ENCODE measurements at regions not wholly inside any gene's neighbourhood (a gene's known extent, or its start where the extent isn't known, plus 50 kb on each side); places are given as distances from the start of the nearest gene placed in this dataset.
"Not testable (repeated sequence)": the region's sequence is repeated elsewhere in the genome, so short reads cannot be mapped to it uniquely, and the experiment has no call there.

DNA sequence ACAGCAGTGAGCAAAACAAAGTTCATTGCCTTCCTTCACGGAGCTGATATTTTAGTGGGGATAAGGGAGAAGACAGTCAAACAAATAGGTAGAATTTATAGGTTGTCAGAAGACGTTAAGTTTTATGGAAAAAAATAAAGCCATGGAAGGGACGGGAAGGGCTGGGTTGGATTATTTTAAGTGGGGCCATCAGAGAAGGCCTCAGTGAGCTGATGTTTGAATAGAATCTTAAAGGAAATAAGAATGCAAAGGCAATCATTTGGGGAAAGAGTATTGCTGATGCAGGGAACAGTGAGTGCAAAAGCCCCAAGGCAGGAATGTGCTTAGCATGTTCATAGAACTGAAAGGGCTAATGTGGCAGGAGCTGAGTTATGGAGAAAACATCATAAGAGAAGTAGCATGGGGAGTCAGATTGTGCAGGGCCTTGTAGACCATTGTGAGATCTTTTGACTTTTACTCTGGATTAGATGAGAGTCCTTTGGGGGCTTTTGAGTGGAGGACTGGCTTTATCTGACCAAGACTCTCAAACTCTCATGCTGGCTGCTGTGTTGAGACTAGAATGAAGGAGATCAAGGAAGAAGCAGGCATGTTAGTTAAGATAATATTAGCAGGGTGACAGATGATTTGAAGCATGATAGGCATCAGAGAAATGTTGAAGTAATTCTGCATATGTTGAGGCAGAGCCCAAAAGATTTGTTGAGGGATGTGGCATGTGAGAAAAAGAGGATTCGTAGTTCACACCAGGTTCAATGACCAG, 104.5 kb upstream of the TPTE start:
- peak in 1 of 2 experiments; percentile 64 for DNase-seq (ENCODE audit: low read depth in 1 of 2, low spot score in 1 of 2)

DNA sequence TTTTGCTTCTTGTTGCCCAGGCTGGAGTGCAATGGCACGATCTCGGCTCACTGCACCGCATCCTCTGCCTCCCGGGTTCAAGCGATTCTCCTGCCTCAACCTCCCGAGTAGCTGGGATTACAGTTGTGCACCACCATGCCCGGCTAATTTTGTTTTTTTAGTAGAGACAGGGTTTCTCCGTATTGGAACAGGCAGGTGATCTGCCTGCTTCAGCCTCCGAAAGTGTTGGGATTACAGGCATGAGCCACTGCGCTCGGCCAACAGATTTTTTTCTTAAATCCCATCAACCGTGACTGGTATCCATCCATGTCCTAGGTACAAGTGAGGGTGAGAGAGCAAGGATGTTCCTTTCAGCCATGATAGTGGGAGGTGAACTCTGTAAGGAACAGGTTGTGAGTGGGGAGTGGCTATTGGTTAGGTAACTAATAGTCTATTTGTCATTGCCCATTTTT, 103.8 kb upstream of the TPTE start:
- in situ Hi-C loops (cut with HindIII; ENCODE audit: low pct_unique_long_range_greater_than_20kb, low sequenced_read_pairs); DNase-seq (ENCODE audit: low read depth in 1 of 2, low spot score in 1 of 2): not testable (repeated sequence)

More for the DNA sequence above, 104.5 kb upstream of the TPTE start:
- in situ Hi-C loops (cut with HindIII; ENCODE audit: low pct_unique_long_range_greater_than_20kb, low sequenced_read_pairs), result not testable (repeated sequence)

DNA sequence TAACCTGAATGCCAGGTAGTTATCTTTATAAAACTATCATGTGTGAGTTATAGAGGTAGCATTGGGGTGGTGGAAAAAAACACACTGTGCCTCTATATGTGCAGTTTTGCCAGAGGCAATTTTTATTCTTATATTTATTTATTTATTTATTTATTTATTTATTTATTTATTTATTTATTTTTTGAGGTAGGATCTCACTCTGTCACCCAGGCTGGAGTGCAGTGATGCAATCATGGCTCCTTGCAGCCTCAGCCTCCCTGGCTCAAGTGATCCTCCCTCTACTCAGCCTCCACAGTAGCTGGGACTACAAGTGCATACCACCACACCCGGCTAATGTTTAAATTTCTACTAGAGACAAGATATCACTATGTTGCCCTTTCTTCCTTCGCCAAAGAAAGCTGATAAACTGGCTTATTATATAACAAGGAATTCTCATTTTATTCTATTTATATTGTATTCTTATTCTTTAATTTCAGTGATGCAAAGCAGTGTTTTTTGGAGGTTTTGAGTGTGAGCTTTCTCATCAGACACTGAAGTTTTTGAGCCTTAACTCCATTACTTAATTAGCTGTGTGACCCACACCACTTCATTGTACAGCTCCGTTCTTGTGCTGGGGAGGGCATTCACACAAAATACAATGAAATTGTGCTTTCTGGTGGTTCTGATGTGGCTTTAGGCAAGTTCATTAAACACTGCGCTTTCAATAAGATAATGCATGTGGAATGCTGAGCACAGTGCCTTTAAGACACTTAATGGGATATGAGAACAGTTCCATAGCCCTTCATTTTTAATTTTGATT, 102.9 kb upstream of the TPTE start:
- DNase-seq (ENCODE audit: low read depth in 1 of 2, low spot score in 1 of 2); in situ Hi-C loops (cut with HindIII; ENCODE audit: low pct_unique_long_range_greater_than_20kb, low sequenced_read_pairs): not testable (repeated sequence)

DNA sequence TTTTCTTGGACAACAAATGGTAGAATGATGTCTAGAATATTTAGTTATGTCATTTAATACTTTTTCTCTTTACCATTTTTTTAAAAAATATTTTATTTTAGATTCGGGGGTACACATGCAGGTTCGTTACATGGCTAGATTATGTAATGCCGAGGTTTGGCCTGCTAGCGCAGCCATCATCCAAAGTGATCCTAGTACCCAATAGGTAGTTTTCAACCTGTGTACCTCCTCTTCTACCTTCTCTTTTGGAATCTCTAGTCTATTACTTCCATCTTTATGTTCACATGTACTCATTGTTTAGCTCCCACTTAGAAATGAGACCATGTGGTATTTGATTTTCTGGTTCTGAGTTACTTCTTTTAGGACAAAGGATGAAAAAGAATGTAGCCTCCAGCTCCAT, 100.2 kb upstream of the TPTE start:
- DNase-seq (ENCODE audit: low read depth in 1 of 2, low spot score in 1 of 2); in situ Hi-C loops (cut with HindIII; ENCODE audit: low pct_unique_long_range_greater_than_20kb, low sequenced_read_pairs): not testable (repeated sequence)

DNA sequence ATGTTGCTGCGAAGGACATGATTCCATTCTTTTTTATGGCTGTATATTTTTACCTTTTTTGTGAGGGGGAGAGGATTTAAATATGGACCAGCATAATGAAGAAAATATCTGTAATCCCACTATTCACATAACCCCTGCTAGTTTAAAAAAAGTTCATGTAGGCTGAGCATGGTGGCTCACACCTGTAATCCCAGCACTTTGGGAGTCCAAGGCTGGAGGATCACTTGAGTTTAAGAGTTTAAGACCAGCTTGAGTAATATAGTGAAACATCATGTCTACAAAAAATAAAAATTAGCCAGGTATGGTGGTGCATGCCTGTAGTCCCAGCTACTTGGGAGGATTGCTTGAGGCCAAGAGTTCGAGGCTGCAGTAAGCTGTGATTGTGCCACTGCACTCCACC, 99.8 kb upstream of the TPTE start:
- DNase-seq (ENCODE audit: low read depth in 1 of 2, low spot score in 1 of 2); in situ Hi-C loops (cut with HindIII; ENCODE audit: low pct_unique_long_range_greater_than_20kb, low sequenced_read_pairs): not testable (repeated sequence)

GRCh38 chr21:10424097-10424886, 97.1 kb upstream of the TPTE start:
- in situ Hi-C loops (cut with HindIII; ENCODE audit: low pct_unique_long_range_greater_than_20kb, low sequenced_read_pairs); DNase-seq (ENCODE audit: low read depth in 1 of 2, low spot score in 1 of 2): not testable (repeated sequence)

- DNase-seq (ENCODE audit: low read depth in 1 of 2, low spot score in 1 of 2); in situ Hi-C loops (cut with HindIII; ENCODE audit: low pct_unique_long_range_greater_than_20kb, low sequenced_read_pairs): not testable (repeated sequence)
Observed at GRCh38 chr21:10424887-10425145, 96.6 kb upstream of the TPTE start.

DNA sequence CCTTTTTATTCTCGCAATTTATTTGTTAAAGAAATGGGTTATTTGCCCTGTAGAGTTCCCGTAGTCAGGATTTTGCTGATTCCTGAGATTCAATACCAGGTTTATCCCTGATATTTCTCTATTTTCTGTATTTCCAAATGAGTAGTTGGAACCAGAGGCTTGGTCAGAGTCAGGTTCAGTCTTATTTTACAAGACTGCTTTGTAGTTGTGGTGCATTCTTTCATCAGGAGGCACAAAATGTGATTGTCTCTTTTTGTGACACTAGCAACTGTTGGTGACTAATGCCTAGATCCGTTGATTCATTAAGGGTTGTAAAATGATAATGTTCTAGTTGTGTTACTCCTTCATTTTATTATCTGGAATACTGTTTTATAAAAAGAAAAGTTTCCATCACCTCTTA, 95.5 kb upstream of the TPTE start:
- TF ChIP-seq JUND (IDR thresholded peaks at IDR 0.05; ENCODE audit: low read depth), result no peak
- in situ Hi-C loops (cut with HindIII; ENCODE audit: low pct_unique_long_range_greater_than_20kb, low sequenced_read_pairs), result no loop called here
- DNase-seq (ENCODE audit: low read depth in 1 of 2, low spot score in 1 of 2), result no peak

DNA sequence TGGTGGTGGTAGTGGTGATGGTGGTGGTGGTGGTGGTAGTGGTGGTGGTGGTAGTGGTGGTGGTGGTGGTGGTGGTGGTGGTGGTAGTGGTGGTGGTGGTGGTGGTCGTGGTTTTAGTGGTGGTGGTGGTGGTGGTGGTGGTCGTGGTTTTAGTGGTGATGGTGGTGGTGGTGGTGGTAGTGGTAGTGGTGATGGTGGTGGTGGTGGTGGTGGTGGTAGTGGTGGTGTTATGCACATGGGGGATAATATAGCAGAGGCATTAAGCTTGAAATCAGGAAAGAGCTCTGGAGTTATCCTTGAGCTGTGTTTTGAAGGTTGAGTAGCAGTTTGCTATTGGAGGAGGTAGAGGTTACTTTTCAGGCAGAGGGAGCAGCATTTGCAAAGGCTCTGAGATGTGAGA, 94.6 kb upstream of the TPTE start:
- in situ Hi-C loops (cut with HindIII; ENCODE audit: low pct_unique_long_range_greater_than_20kb, low sequenced_read_pairs); DNase-seq (ENCODE audit: low read depth in 1 of 2, low spot score in 1 of 2): not testable (repeated sequence)

GRCh38 chr21:10427277-10427676, 94.1 kb upstream of the TPTE start:
- DNase-seq (ENCODE audit: low read depth in 1 of 2, low spot score in 1 of 2); in situ Hi-C loops (cut with HindIII; ENCODE audit: low pct_unique_long_range_greater_than_20kb, low sequenced_read_pairs): not testable (repeated sequence)

DNA sequence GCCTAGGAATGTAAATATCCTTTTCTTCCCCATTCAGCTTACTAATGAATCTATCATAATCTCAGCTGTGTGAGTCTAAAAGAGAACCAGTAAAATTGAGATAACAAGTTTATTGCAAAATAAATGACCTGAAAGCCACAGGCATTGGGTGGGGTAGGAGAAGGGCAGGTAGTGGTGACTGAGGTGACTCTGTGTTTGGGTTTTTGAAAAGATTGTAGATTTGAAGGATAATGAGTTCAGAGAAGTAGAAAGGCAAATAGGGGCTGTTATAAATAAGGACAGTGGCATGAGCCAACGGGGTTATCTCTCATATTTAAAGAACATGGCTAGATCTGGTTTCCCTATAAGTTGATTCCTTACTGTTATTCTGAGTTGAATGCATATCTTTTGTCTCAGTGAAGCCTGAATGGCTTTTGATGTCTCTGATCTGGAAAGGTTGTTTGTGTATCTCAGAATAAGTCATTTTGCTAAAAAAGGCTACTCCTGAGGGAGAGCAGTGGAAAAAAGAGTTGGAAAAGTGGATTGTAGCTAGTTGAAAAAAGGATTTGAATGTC, 92.3 kb upstream of the TPTE start:
- DNase-seq (ENCODE audit: low read depth in 1 of 2, low spot score in 1 of 2); in situ Hi-C loops (cut with HindIII; ENCODE audit: low pct_unique_long_range_greater_than_20kb, low sequenced_read_pairs): not testable (repeated sequence)

- in situ Hi-C loops (cut with HindIII; ENCODE audit: low pct_unique_long_range_greater_than_20kb, low sequenced_read_pairs), result no loop called here
- DNase-seq (ENCODE audit: low read depth in 1 of 2, low spot score in 1 of 2), result no peak
- TF ChIP-seq JUND (IDR thresholded peaks at IDR 0.05; ENCODE audit: low read depth), result no peak
Observed at GRCh38 chr21:10430005-10430404, 91.4 kb upstream of the TPTE start.

- in situ Hi-C loops (cut with HindIII; ENCODE audit: low pct_unique_long_range_greater_than_20kb, low sequenced_read_pairs); DNase-seq (ENCODE audit: low read depth in 1 of 2, low spot score in 1 of 2): not testable (repeated sequence)
Observed at GRCh38 chr21:10431995-10432394, 89.4 kb upstream of the TPTE start.

DNA sequence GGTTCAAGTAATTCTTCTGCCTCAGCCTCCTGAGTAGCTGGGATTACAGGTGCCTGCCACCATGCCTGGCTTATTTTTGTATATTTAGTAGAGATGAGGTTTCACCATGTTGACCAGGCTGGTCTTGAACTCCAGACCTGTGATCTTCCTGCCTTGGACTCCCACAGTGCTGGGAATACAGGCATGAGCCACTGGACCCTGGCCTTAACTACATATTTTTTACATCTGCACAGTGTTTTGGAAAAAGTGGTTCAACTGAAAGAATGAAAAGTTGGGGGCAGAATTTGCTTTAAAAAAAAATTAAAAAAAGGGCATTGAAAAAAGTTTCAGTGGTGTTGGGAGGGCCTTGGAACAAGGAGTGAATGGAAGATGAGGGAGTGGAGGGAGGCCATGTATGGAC, 88.9 kb upstream of the TPTE start:
- DNase-seq (ENCODE audit: low read depth in 1 of 2, low spot score in 1 of 2); in situ Hi-C loops (cut with HindIII; ENCODE audit: low pct_unique_long_range_greater_than_20kb, low sequenced_read_pairs): not testable (repeated sequence)

DNA sequence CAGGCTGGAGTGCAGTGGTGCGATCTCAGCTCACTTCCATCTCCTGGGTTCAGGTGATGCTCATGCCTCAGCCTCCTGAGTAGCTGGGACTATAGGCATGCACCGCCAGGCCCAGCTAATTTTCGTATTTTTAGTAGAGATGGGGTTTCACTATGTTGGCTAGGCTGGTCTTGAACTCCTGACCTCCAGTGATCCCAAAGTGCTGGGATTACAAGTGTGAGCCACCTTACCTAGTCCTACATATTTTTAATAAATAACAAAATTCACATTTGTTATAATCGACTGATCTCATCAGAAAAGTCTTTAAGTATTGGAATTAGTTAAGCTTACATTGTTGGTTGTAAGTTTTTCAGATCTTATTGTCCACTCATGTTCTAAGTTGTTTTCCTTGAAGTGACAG, 83.4 kb upstream of the TPTE start:
- in situ Hi-C loops (cut with HindIII; ENCODE audit: low pct_unique_long_range_greater_than_20kb, low sequenced_read_pairs); DNase-seq (ENCODE audit: low read depth in 1 of 2, low spot score in 1 of 2): not testable (repeated sequence)

GRCh38 chr21:10440639-10441038, 80.7 kb upstream of the TPTE start:
- DNase-seq (ENCODE audit: low read depth in 1 of 2, low spot score in 1 of 2); in situ Hi-C loops (cut with HindIII; ENCODE audit: low pct_unique_long_range_greater_than_20kb, low sequenced_read_pairs): not testable (repeated sequence)

DNA sequence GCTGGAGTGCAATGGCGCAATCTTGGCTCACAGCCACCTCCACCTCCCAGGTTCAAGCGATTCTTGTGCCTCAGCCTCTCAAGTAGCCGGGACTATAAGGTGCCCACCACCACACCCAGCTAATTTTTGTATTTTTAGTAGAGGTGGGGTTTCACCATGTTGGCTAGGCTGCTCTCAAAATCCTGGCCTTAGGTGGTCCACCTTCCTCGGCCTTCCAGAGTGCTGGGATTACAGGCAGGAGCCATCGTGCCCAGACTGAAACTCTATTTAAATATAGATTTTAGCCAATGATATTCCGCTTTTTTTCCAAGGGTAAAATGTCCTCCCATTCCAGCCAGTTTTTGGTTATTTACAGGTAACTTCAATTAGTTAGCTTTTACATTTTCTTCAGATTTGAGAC, 79.4 kb upstream of the TPTE start:
- DNase-seq (ENCODE audit: low read depth in 1 of 2, low spot score in 1 of 2); in situ Hi-C loops (cut with HindIII; ENCODE audit: low pct_unique_long_range_greater_than_20kb, low sequenced_read_pairs): not testable (repeated sequence)

DNA sequence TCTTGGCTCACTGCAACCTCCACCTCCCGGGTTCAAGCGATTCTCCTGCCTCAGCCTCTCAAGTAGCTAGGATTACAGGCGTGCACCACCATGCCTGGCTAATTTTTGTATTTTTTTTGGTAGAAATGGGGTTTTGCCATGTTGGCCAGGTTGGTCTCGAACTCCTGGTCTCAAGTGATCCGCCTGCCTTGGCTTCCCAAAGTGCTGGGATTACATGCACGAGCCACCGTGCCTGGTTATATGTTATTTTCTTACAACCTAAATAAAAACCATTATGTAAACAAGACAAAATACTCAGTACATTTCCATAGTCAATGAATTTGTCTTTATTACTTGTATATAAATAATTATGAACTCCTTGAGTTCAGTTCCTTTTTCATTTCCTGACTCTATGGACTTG, 75.7 kb upstream of the TPTE start:
- DNase-seq (ENCODE audit: low read depth in 1 of 2, low spot score in 1 of 2); in situ Hi-C loops (cut with HindIII; ENCODE audit: low pct_unique_long_range_greater_than_20kb, low sequenced_read_pairs): not testable (repeated sequence)
